Gastrocnemius medialis (tissue), 4 donors: ENCODE measurements at regions not wholly inside any gene's neighbourhood (a gene's known extent, or its start where the extent isn't known, plus 50 kb on each side); places are given as distances from the start of the nearest gene placed in this dataset.

Source experiments
- ATAC-seq, 2 donors: fragments of 150-250 bp; one replicate each; pipeline ENCODE4 v1.9.1; 2016
- DNase-seq, 2 donors: peaks; one replicate each; pipeline ENCODE4 v3.0.0-alpha.2; 2019
- H3K27ac ChIP-seq, 4 donors: fragments of 200-600 bp; sonication (generic); 1 replicate in 1 of 4; 2 replicates in 3 of 4; pipeline ENCODE4 v1.5.1; 2016 to 2018; ENCODE audit warnings: mild to moderate bottlenecking in 2 of 4, moderate library complexity in 1 of 4
- H3K27me3 ChIP-seq, 3 donors: fragments of 200-600 bp; sonication (generic) in 2 of 3; 1 replicate in 1 of 3; 2 replicates in 2 of 3; pipeline versions ENCODE4 v1.5.1 to v1.6.0; 2016 to 2019; ENCODE audit warnings: mild to moderate bottlenecking in 1 of 3, moderate library complexity in 1 of 3
- H3K36me3 ChIP-seq, 2 donors: fragments of 200-600 bp; sonication (generic) in 1 of 2; one replicate each; pipeline ENCODE4 v1.5.1; 2017 to 2018
- H3K4me1 ChIP-seq, 2 donors: fragments of 200-600 bp; sonication (generic) in 1 of 2; one replicate each; pipeline ENCODE4 v1.5.1; 2016 to 2017; ENCODE audit warnings: mild to moderate bottlenecking in 2 of 2
- H3K4me3 ChIP-seq, 4 donors: fragments of 200-600 bp; sonication (generic) in 3 of 4; 1 replicate in 1 of 4; 2 replicates in 3 of 4; pipeline ENCODE4 v1.5.1; 2016 to 2019; ENCODE audit warnings: mild to moderate bottlenecking in 2 of 4
- H3K9me3 ChIP-seq, 3 donors: fragments of 200-600 bp; sonication (generic) in 2 of 3; 1 replicate in 1 of 3; 2 replicates in 2 of 3; pipeline ENCODE4 v1.5.1; 2016 to 2019
- CTCF ChIP-seq, 5 experiments: fragments of 450-650 bp in 3 of 5; fragments of 200-600 bp in 2 of 5; sonication (generic) in 2 of 5; IDR thresholded peaks in 4 of 5; conservative IDR thresholded peaks in 1 of 5; 1 replicate in 4 of 5; 2 replicates in 1 of 5; pipeline ENCODE4 v1.5.1; 2016 to 2019; ENCODE audit warnings: antibody characterized with exemption in 5 of 5, mild to moderate bottlenecking in 3 of 5, moderate library complexity in 3 of 5
- POLR2A ChIP-seq, 2 donors: fragments of 450-650 bp; IDR thresholded peaks; one replicate each; pipeline ENCODE4 v1.6.1; 2017; ENCODE audit warnings: antibody characterized with exemption in 2 of 2, mild to moderate bottlenecking in 2 of 2, moderate library complexity in 2 of 2
- in situ Hi-C, 4 donors: fragments of 200-750 bp; cut with MboI; loops; one replicate each; pipeline versions ENCODE4 v1.15.0 to v1.8.0; 2017; ENCODE audit warnings: low sequenced_read_pairs in 4 of 4
- intact Hi-C: fragments of 100-400 bp; cut with DNase I; formaldehyde crosslinking; loops from one replicate; pipeline ENCODE4 v1.15.1; 2023; ENCODE audit warnings: low total_unique reads

GRCh38 chr6:6976193-6976592 is 131.6 kb upstream of the RREB1 start:
- peak in 1 of 2 donors; percentile 4 for TF ChIP-seq POLR2A (IDR thresholded peaks at IDR 0.05)
- TF ChIP-seq CTCF (IDR thresholded peaks at IDR 0.05 in 4 of 5, conservative IDR thresholded peaks at IDR 0.05 in 1 of 5): no peak
- Histone ChIP-seq H3K27ac (peak overlapping the region; percentile 82 to 93 (median 82)), H3K4me1 (peaks cover 18 to 28% of the 10 kb centered on the region in 2 donors), H3K9me3 (no peaks in the 10 kb centered on the region), H3K27me3 (no peaks in the 10 kb centered on the region), H3K4me3 (no peak overlapping the region), H3K36me3 (no peaks in the 10 kb centered on the region)
- DNase-seq (peak; percentile 18 to 55), ATAC-seq (peak; percentile 80 to 85)
- in situ Hi-C loops (no loop called here), intact Hi-C loops (loop anchor here (5.0 kb wide), 2 partner anchors 149 to 261 kb away; no protein-coding TSS in a partner anchor)

GRCh38 chr6:6978731-6979130 is 129.0 kb upstream of the RREB1 start:
- TF ChIP-seq CTCF (IDR thresholded peaks at IDR 0.05 in 4 of 5, conservative IDR thresholded peaks at IDR 0.05 in 1 of 5) (no peak), POLR2A (IDR thresholded peaks at IDR 0.05) (no peak)
- no peaks in the 10 kb centered on the region for H3K27me3 ChIP-seq
- H3K9me3 ChIP-seq: no peaks in the 10 kb centered on the region
- H3K4me1 ChIP-seq: peaks cover 18 to 28% of the 10 kb centered on the region in 2 donors
- H3K27ac ChIP-seq: peak overlapping the region in 2 of 4 donors; percentile 82 to 93
- no peaks in the 10 kb centered on the region for H3K36me3 ChIP-seq
- in situ Hi-C loops: no loop called here
- H3K4me3 ChIP-seq: no peak overlapping the region
- DNase-seq (no peak), ATAC-seq (no peak)
- intact Hi-C loops: loop anchor here (5.0 kb wide), 2 partner anchors 151 to 259 kb away; no protein-coding TSS in a partner anchor

GRCh38 chr6:6980999-6981597 is 126.7 kb upstream of the RREB1 start:
- no peak overlapping the region for H3K27ac ChIP-seq
- TF ChIP-seq POLR2A (IDR thresholded peaks at IDR 0.05) (no peak), CTCF (IDR thresholded peaks at IDR 0.05 in 4 of 5, conservative IDR thresholded peaks at IDR 0.05 in 1 of 5) (no peak)
- H3K4me3 ChIP-seq: no peak overlapping the region
- H3K9me3 ChIP-seq: no peaks in the 10 kb centered on the region
- DNase-seq (no peak), ATAC-seq (no peak)
- H3K27me3 ChIP-seq: no peaks in the 10 kb centered on the region
- no peaks in the 10 kb centered on the region for H3K36me3 ChIP-seq
- intact Hi-C loops: no loop called here
- H3K4me1 ChIP-seq: peaks cover 21 to 29% of the 10 kb centered on the region in 2 donors
- in situ Hi-C loops: no loop called here

- H3K4me3 ChIP-seq: no peak overlapping the region
- in situ Hi-C loops: no loop called here
- intact Hi-C loops: no loop called here
- H3K27ac ChIP-seq: no peak overlapping the region
- TF ChIP-seq CTCF (IDR thresholded peaks at IDR 0.05 in 4 of 5, conservative IDR thresholded peaks at IDR 0.05 in 1 of 5): no peak
- TF ChIP-seq POLR2A (IDR thresholded peaks at IDR 0.05): no peak
- no peaks in the 10 kb centered on the region for H3K27me3 ChIP-seq
- H3K9me3 ChIP-seq: no peaks in the 10 kb centered on the region
- peaks cover 16 to 29% of the 10 kb centered on the region in 2 donors for H3K4me1 ChIP-seq
- no peaks in the 10 kb centered on the region for H3K36me3 ChIP-seq
- DNase-seq (no peak), ATAC-seq (no peak)
These were observed 126.0 kb upstream of the RREB1 start for GRCh38 chr6:6981681-6982322.
